Karpas-422 (cell line): ENCODE measurements at regions not wholly inside any gene's neighbourhood (a gene's known extent, or its start where the extent isn't known, plus 50 kb on each side); places are given as distances from the start of the nearest gene placed in this dataset.

ENCODE experiments used
- DNase-seq: peaks from one replicate; pipeline ENCODE4 v3.0.0-alpha.2; 2015
- H2AFZ ChIP-seq: fragments of 200-600 bp; sonication (generic); 2 replicates; pipeline ENCODE4 v1.6.1; 2014; ENCODE audit warnings: antibody characterized with exemption, low read length, mixed read lengths
- H3K27ac ChIP-seq: fragments of 200-600 bp; sonication (generic); 2 replicates; pipeline ENCODE4 v1.5.1; 2014; ENCODE audit warnings: mild to moderate bottlenecking, low read length, moderate library complexity
- H3K27me3 ChIP-seq: fragments of 200-600 bp; sonication (generic); 2 replicates; pipeline ENCODE4 v1.6.1; 2014; ENCODE audit warnings: low read length, mixed read lengths
- H3K36me3 ChIP-seq: fragments of 200-600 bp; sonication (generic); 2 replicates; pipeline ENCODE4 v1.6.1; 2014; ENCODE audit warnings: low read length, mixed read lengths; ENCODE audit not compliant: insufficient read depth
- H3K4me1 ChIP-seq: fragments of 200-600 bp; sonication (generic); 2 replicates; pipeline ENCODE4 v1.6.1; 2014; ENCODE audit warnings: mild to moderate bottlenecking, low read length, mixed read lengths
- H3K4me2 ChIP-seq: fragments of 200-600 bp; sonication (generic); 2 replicates; pipeline ENCODE4 v1.6.1; 2014; ENCODE audit warnings: low read length, low read depth, mild to moderate bottlenecking; ENCODE audit not compliant: poor library complexity, severe bottlenecking
- H3K4me3 ChIP-seq: fragments of 200-600 bp; sonication (generic); 2 replicates; pipeline ENCODE4 v1.5.1; 2014; ENCODE audit warnings: mild to moderate bottlenecking, antibody characterized with exemption, low read length, mixed read lengths
- H3K79me2 ChIP-seq: fragments of 200-600 bp; sonication (generic); 2 replicates; pipeline ENCODE4 v1.6.1; 2014; ENCODE audit warnings: mild to moderate bottlenecking, low read length, mixed read lengths
- H3K9ac ChIP-seq: fragments of 200-600 bp; sonication (generic); 2 replicates; pipeline ENCODE4 v1.6.0; 2014; ENCODE audit warnings: low read length
- H3K9me2 ChIP-seq: fragments of 200-600 bp; sonication (generic), shearing (Covaris generic); replicated peaks from 2 replicates; pipeline ENCODE4 v1.6.0; 2014; ENCODE audit warnings: mild to moderate bottlenecking, low read length, moderate library complexity; ENCODE audit not compliant: insufficient read depth
- H3K9me3 ChIP-seq: fragments of 300-700, 200-600 bp; sonication (generic); 2 replicates; pipeline ENCODE4 v1.6.1; 2014; ENCODE audit warnings: low read length, mixed read lengths
- H4K20me1 ChIP-seq: fragments of 200-600 bp; sonication (generic); 2 replicates; pipeline ENCODE4 v1.6.1; 2014; ENCODE audit warnings: mild to moderate bottlenecking, antibody characterized with exemption, low read length, low read depth; ENCODE audit not compliant: insufficient read depth

GRCh38 chr5:143496943-143497342 lies 93.5 kb upstream of the NR3C1 start:
- Histone ChIP-seq H3K36me3 (no peaks in the 10 kb centered on the region), H3K9ac (no peak overlapping the region), H3K9me3 (no peaks in the 10 kb centered on the region), H3K9me2 (no peaks in the 10 kb centered on the region), H4K20me1 (no peaks in the 10 kb centered on the region), H3K4me3 (no peak overlapping the region), H3K4me2 (no peak overlapping the region), H3K4me1 (no peaks in the 10 kb centered on the region), H3K27ac (no peak overlapping the region), H2AFZ (no peak overlapping the region), H3K27me3 (no peaks in the 10 kb centered on the region), H3K79me2 (no peaks in the 10 kb centered on the region)
- DNase-seq, result no peak

- no peaks in the 10 kb centered on the region for H3K79me2 ChIP-seq
- no peaks in the 10 kb centered on the region for H3K9me2 ChIP-seq
- no peaks in the 10 kb centered on the region for H3K9me3 ChIP-seq
- H4K20me1 ChIP-seq, result no peaks in the 10 kb centered on the region
- no peaks in the 10 kb centered on the region for H3K27me3 ChIP-seq
- no peak overlapping the region for H3K9ac ChIP-seq
- no peaks in the 10 kb centered on the region for H3K36me3 ChIP-seq
- no peak for DNase-seq
- H3K27ac ChIP-seq, result no peak overlapping the region
- H3K4me2 ChIP-seq, result no peak overlapping the region
- no peaks in the 10 kb centered on the region for H3K4me1 ChIP-seq
- no peak overlapping the region for H2AFZ ChIP-seq
- H3K4me3 ChIP-seq, result no peak overlapping the region
Measured at GRCh38 chr5:143495821-143496275, 92.4 kb upstream of the NR3C1 start.

GRCh38 chr5:143495110-143495509 lies 91.6 kb upstream of the NR3C1 start:
- Histone ChIP-seq H3K4me3 (no peak overlapping the region), H3K4me1 (no peaks in the 10 kb centered on the region), H3K36me3 (no peaks in the 10 kb centered on the region), H2AFZ (no peak overlapping the region), H3K9me2 (no peaks in the 10 kb centered on the region), H3K4me2 (no peak overlapping the region), H3K9ac (no peak overlapping the region), H3K79me2 (no peaks in the 10 kb centered on the region), H3K27ac (no peak overlapping the region), H4K20me1 (no peaks in the 10 kb centered on the region), H3K27me3 (no peaks in the 10 kb centered on the region), H3K9me3 (no peaks in the 10 kb centered on the region)
- no peak for DNase-seq

- H3K4me1 ChIP-seq, result no peaks in the 10 kb centered on the region
- no peaks in the 10 kb centered on the region for H3K79me2 ChIP-seq
- H3K9me3 ChIP-seq, result no peaks in the 10 kb centered on the region
- no peak overlapping the region for H3K4me2 ChIP-seq
- no peaks in the 10 kb centered on the region for H4K20me1 ChIP-seq
- H3K9me2 ChIP-seq, result no peaks in the 10 kb centered on the region
- H3K27ac ChIP-seq, result no peak overlapping the region
- no peak overlapping the region for H3K9ac ChIP-seq
- no peaks in the 10 kb centered on the region for H3K27me3 ChIP-seq
- DNase-seq, result no peak
- no peak overlapping the region for H3K4me3 ChIP-seq
- no peak overlapping the region for H2AFZ ChIP-seq
- H3K36me3 ChIP-seq, result no peaks in the 10 kb centered on the region
Measured at GRCh38 chr5:143494595-143494994, 91.1 kb upstream of the NR3C1 start.

GRCh38 chr5:143494162-143494561 lies 90.7 kb upstream of the NR3C1 start:
- no peak overlapping the region for H3K4me2 ChIP-seq
- no peaks in the 10 kb centered on the region for H3K4me1 ChIP-seq
- no peak overlapping the region for H3K27ac ChIP-seq
- no peaks in the 10 kb centered on the region for H3K9me3 ChIP-seq
- H3K4me3 ChIP-seq, result no peak overlapping the region
- no peaks in the 10 kb centered on the region for H3K79me2 ChIP-seq
- H3K9ac ChIP-seq, result no peak overlapping the region
- no peaks in the 10 kb centered on the region for H4K20me1 ChIP-seq
- H3K9me2 ChIP-seq, result no peaks in the 10 kb centered on the region
- H2AFZ ChIP-seq, result no peak overlapping the region
- no peak for DNase-seq
- H3K36me3 ChIP-seq, result no peaks in the 10 kb centered on the region
- H3K27me3 ChIP-seq, result no peaks in the 10 kb centered on the region

- no peak overlapping the region for H3K9ac ChIP-seq
Measured at GRCh38 chr5:143492783-143493182, 89.3 kb upstream of the NR3C1 start.

GRCh38 chr5:143491646-143492045 lies 88.2 kb upstream of the NR3C1 start:
- no peaks in the 10 kb centered on the region for H3K4me1 ChIP-seq

More at GRCh38 chr5:143492783-143493182, 89.3 kb upstream of the NR3C1 start:
- Histone ChIP-seq H3K4me1 (no peaks in the 10 kb centered on the region), H3K27me3 (no peaks in the 10 kb centered on the region), H2AFZ (no peak overlapping the region), H3K27ac (no peak overlapping the region), H3K79me2 (no peaks in the 10 kb centered on the region), H3K9me2 (no peaks in the 10 kb centered on the region), H4K20me1 (no peaks in the 10 kb centered on the region), H3K9me3 (no peaks in the 10 kb centered on the region), H3K4me2 (no peak overlapping the region), H3K36me3 (no peaks in the 10 kb centered on the region), H3K4me3 (no peak overlapping the region)
- no peak for DNase-seq

GRCh38 chr5:143488381-143488780 lies 84.9 kb upstream of the NR3C1 start:
- Histone ChIP-seq H3K9ac (no peak overlapping the region), H3K36me3 (no peaks in the 10 kb centered on the region), H3K79me2 (no peaks in the 10 kb centered on the region), H3K4me3 (no peak overlapping the region), H3K27me3 (no peaks in the 10 kb centered on the region), H3K27ac (no peak overlapping the region), H3K4me1 (no peaks in the 10 kb centered on the region), H3K4me2 (no peak overlapping the region), H3K9me2 (no peaks in the 10 kb centered on the region), H3K9me3 (no peaks in the 10 kb centered on the region), H2AFZ (no peak overlapping the region), H4K20me1 (no peaks in the 10 kb centered on the region)
- no peak for DNase-seq

More at GRCh38 chr5:143491646-143492045, 88.2 kb upstream of the NR3C1 start:
- Histone ChIP-seq H3K9me3 (no peaks in the 10 kb centered on the region), H2AFZ (no peak overlapping the region), H3K4me3 (no peak overlapping the region), H4K20me1 (no peaks in the 10 kb centered on the region), H3K27ac (no peak overlapping the region), H3K9ac (no peak overlapping the region), H3K27me3 (no peaks in the 10 kb centered on the region), H3K36me3 (no peaks in the 10 kb centered on the region), H3K79me2 (no peaks in the 10 kb centered on the region), H3K9me2 (no peaks in the 10 kb centered on the region), H3K4me2 (no peak overlapping the region)
- DNase-seq, result no peak

GRCh38 chr5:143484601-143485000 lies 81.1 kb upstream of the NR3C1 start:
- Histone ChIP-seq H3K9me3 (no peaks in the 10 kb centered on the region), H3K79me2 (no peaks in the 10 kb centered on the region), H3K27ac (no peak overlapping the region), H3K9ac (no peak overlapping the region), H3K9me2 (no peaks in the 10 kb centered on the region), H3K4me3 (no peak overlapping the region), H4K20me1 (no peaks in the 10 kb centered on the region), H3K36me3 (no peaks in the 10 kb centered on the region), H3K4me2 (no peak overlapping the region), H3K27me3 (no peaks in the 10 kb centered on the region), H2AFZ (no peak overlapping the region), H3K4me1 (no peaks in the 10 kb centered on the region)
- DNase-seq, result no peak
